ENCODE measurements at regions not wholly inside any gene's neighbourhood (a gene's known extent, or its start where the extent isn't known, plus 50 kb on each side); places are given as distances from the start of the nearest gene placed in this dataset.

DNA sequence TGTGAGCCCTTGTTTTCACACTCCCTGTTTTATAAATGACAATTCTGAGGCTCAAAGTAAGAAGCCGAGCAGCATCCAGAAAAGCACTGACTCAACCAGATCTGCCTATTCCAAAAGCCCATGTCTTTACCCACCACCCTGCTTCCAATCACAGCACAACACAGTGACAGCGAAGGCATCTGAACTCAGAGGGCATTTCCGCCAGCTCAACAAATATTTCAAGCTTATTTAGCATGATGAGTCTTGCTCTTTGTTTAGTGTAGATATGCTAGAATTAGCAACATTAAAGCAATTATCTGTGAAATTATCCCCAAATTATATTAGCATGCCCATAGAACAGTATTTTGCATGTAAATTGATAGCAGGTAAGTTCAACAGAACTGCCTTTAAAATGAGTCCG lies 359.1 kb upstream of the RAB6C start:
- no peak for DNase-seq (ENCODE audit: low read depth in 2 of 2)

DNA sequence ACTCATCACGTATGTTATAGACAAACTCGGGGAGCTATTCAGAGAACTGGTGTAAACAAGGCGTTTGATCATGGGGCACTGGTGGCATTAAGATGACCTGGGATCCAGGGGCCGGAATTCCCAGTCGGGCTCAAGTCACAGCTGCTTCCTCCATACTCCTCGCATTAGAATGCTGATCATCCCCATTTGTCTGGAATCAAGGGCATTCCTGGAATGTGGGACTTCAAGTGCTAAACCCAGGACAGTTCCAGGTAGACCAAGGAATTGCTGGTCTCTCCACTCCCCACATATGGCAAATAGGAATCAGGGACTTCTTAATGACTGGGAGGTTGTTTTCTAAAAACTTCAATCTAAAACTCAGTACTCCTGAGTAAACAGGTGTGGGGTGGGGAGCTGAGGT lies 355.7 kb upstream of the RAB6C start:
- DNase-seq (ENCODE audit: low read depth in 2 of 2) = no peak

DNA sequence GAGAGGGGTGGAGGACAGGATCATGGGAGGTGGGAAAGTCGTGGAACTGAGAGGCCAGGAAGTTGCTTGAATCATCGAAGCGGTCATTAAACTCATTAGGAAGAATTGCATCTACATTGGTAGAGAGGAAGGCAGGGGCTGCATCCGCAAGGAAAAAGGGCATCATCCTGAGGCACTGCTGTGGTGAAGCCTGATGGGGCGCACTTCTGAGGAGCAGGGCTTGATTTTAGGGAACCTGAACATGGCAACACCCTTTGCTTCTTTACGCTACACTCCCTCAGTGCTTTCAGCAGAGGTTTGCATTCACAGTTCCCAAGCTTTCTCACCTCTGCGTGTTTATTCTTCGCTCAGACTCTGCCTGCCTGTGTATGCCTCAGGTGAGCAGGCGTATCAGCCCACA lies 352.0 kb upstream of the RAB6C start:
- no peak for DNase-seq (ENCODE audit: low read depth in 2 of 2)

DNA sequence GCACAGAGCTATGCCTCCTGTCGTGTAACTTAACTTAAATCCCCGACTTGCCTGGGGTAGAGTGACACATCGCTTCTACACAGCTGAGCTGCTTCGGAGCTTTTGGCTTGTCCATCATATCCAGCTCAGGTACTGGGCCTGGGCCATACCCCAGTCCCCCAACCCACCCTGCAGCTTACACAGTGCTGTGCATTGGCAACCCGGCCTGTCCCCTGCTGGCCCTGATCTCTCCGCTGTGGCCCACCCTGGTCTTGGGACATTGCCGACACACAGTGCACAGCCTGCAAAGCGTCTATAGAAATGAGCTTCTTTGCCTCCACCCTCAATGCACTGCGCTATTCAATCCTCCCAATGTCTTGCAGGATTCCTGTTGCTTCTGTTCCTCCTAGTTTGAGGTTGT lies 342.8 kb upstream of the RAB6C start:
- no peak for DNase-seq (ENCODE audit: low read depth in 2 of 2)

DNA sequence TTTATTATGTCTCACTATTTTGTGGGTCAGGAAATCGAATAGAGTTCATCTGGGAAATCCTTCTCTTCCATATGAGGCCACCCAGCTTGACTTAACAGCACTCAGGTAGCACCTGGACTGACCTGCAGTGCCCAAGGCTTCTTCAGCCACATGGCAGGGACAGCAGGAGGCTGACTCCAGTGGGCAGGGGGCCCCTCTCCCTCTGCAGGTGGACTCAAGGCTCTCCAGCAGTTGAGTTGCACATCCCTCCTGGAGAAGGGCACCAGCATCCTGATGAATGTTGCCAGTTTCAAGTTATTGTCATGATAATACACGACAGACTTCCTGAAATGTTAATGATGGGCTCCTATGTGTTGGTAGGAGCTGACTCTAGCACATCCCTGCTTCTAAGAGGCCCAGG lies 338.1 kb upstream of the RAB6C start:
- DNase-seq (ENCODE audit: low read depth in 2 of 2) = no peak

DNA sequence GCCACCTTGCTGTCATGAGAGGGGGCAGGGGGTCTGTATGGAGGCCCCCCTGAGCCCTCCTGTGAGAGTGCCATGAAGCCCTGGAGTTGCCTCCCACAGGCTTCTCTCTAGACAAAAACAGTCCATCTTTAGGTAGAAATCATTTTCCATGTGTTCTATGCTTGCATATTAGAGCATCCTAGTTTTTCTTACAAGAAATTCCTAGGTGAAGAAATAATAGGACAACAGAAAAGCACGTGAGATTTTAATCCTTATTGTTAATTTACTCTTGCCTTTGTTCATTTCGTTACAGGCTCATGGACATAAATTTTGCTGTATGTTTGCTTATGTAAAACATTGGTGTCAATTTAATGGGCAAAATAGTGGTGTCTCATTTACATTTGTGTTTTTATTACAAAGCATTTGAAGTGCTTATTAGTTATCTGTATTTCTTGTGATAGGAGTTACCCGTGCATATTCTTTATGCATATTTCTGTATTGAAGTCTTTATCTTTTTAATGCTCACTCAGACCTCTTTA lies 336.9 kb upstream of the RAB6C start:
- DNase-seq (ENCODE audit: low read depth in 2 of 2) = no peak

DNA sequence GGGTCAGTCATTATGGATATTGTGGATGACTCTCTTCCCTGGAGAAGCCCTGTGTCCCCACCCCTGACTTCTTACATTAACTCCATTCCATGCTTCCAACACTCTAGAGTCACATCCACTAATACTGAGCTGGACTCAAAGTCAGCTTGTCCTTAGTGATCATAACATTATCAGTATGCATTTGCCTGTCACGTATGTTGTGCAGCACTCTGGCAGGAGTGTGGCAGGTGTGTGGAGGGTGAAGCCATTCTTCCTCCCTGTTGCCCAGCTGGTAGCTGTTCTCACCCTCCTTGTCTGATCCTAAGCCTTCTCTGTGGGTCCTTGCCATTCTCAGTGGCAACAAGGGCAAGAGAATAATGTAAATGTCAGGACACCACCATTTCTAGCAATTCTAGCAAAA lies 334.1 kb upstream of the RAB6C start:
- no peak for DNase-seq (ENCODE audit: low read depth in 2 of 2)

DNA sequence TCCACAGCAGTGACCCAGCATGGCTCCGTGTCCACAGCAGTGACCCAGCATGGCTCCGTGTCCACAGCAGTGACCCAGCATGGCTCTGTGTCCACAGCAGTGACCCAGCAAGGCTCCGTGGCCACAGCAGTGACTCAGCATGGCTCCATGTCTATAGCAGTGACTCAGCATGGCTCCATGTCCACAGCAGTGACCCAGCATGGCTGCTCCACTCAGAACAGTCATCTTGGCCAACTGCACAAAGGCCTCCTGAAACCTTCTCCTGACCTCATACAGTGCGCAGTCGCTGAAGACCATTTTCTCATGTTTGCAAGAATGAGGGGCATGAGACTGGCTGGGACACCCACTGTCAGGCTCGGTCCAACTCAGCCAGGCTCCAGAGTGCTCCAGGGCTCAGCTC lies 333.4 kb upstream of the RAB6C start:
- no peak for DNase-seq (ENCODE audit: low read depth in 2 of 2)

DNA sequence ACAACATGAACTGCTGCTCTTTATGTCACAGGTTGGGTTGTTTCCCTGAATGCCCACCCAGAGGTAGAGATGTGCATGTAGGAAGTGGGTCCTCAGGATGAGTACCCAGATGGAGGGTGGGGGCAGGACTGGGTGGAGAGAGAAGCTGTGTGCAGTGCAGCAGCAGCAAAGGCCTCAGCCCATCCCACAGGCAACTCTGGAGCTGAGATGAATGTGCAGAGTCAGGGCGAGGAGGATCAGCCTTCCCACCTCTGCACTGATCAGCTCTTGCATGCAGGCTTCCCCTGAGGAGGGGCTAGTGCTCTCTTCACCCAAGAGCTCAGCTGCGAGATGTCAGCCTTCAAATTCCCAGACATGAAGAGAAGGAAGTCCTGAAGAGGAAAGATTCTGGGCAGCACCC lies 326.2 kb upstream of the RAB6C start:
- DNase-seq (ENCODE audit: low read depth in 2 of 2) = no peak

DNA sequence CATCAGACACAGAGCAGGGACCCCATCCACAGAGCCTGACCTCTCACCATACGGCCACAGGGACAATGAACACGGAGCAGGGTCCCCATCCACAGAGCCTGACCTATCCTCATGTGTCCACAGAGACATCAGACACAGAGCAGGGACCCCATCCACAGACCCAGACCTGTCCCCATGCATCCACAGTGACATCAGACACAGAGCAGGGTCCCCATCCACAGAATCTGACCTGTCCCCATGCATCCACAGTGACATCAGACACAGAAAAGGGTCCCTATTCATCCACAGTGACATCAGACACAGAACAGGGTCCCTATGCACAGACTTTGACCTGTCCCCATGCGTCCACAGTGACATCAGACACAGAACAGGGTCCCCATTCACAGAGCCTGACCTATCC lies 325.1 kb upstream of the RAB6C start:
- no peak for DNase-seq (ENCODE audit: low read depth in 2 of 2)

DNA sequence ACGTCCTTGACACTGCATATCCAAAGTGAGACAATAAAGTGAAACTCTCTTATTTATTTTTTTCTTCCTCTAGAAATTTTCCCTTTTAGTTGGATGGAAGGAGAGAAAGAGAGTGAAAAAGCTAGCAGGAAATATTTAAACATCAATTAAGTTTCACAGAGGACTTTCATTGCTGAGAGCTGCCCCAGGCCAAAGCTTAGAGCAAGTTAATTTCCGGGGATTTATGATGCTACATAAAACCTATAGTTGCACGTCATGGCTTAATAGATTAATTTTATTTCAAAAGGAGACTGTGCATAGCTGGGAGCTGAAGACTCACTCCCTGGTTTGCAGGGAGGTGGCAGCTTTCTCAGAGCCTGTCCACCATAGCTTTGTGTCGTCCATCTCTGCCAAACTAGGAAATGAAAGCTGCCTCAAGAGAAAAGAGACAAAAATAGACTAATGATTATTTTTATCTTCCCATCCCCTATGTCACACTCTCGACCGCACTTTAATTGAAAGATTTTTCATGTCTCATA lies 323.3 kb upstream of the RAB6C start:
- no peak for DNase-seq (ENCODE audit: low read depth in 2 of 2)

DNA sequence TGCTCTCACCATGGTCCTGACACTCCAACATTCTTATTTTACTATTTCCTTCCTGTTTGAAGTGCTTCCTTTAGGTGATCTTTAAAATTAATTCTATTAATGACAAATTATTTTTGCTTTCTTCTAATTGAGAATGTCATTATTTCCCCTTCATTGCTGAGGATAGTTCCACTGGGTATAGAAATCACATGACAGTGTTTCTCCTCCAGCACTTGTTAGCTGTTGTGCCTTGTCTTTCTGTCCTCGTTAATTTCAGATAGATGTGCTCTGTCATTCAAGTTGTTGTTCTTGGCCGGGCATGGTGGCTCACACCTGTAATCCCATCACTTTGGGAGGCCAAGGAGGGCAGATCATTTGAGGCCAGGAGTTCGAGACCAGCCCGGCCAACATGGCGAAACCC lies 321.0 kb upstream of the RAB6C start:
- no peak for DNase-seq (ENCODE audit: low read depth in 2 of 2)

DNA sequence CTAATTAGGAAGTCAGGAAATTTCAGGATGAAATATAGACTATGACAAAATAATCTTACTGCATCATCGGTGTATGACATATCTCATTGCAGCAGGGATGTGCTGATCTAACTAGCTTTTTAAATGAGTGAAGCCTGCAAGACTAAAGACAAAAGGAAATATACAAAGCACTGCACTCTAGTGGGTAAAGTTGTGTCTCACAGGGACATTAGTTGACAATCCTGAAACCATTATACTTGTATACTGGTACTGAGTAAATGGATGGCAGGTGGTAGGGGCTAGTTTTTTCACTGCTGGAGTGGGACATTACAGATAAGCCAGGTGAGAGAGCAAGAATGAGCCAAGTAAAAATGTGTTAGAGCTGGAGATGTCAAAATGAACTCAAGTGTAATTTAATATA lies 317.5 kb upstream of the RAB6C start:
- no peak for DNase-seq (ENCODE audit: low read depth in 2 of 2)

DNA sequence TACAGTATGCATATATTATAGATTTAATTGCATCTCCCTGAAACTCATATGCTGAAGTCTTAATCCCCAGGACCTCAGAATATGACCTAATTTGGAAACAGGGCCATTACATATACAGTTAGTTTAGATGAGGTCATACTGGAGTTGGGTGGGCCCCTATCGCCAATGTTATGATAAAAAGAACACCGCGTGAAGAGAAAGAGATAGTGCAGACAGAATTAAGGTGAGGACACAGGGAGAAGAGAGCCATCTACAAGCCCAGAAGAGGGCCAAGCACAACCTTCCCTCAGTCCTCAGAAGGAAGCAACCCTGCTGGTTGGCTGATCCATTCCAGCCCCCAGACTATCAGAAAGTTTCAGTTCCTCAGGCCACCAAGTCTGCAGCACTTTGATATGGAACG lies 311.9 kb upstream of the RAB6C start:
- no peak for DNase-seq (ENCODE audit: low read depth in 2 of 2)

DNA sequence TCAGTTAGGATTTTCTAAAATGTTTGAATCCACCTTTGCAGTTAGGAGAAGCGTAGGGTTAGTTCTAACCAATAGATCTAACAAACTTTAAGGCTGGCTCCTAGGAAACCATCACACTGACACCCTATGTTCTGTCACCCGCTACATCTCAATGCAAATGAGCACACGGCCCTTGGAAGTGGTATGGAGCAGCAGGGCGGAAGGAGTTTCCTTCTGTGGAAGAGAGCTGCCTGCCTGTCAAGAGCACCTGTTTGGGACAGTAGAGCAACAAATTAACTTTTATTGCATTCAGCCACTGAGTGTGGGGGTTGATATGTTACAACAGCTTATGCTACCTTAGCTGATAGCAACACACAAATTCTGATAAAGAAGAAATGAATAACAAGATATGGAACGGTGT lies 306.9 kb upstream of the RAB6C start:
- no peak for DNase-seq (ENCODE audit: low read depth in 2 of 2)

DNA sequence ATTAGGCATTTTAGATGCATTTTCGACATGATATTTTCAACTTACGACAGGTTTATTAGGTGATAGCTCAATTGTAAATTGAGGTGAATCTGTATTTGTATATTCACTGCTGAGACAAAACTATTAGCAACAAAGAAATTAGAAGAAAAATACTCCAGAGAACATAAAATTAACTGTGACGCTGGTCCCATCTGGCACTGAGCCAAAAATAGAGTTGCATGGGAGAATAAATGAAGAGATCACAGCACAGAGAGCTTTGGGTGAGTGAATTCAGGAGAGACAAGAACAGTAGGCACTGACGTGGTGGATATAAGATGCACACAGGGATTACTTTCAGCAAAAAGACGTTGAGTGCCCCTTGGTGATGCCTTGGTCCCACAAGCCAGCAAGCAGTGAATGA lies 306.2 kb upstream of the RAB6C start:
- DNase-seq (ENCODE audit: low read depth in 2 of 2) = no peak

DNA sequence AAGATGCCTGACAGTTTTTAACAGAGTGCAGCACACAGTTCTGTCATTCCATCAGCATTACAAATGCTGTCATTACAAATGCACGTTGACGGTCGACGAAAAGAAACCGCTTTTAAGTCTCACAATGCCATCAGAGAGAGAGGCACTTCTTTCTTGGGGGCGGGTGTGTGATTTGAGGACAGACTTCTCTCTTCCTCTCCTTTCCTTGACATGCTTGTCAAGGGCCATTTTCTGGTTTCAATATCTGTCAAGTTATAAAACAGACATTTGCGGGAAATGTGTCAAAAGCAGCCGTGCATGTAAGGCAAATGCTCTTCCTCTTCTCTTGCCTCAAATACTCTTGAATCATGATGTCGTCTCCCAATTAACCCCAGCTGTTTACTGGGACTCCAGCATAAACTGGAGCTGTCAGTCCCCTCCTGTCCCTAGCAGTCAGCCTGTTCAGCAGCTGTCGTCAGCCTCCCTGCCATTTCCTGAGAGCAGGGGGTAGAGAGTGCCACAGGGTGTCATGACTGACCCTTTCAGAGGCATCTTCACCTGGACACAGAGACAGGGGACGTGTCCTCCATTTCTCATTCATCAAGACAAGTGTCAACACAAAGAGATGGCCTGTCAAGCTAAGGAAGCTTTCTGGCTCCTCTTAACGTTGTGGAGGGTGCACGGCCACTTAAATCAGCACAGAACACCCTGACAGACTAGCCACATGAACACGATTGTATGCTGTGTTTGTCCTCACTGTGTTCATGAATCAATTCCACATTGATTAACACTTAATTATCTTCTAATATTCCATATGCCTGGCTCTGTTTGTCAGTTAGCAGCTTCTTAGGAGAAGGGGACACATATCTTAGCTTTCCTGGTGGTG lies 305.4 kb upstream of the RAB6C start:
- DNase-seq (ENCODE audit: low read depth in 2 of 2) = no peak

DNA sequence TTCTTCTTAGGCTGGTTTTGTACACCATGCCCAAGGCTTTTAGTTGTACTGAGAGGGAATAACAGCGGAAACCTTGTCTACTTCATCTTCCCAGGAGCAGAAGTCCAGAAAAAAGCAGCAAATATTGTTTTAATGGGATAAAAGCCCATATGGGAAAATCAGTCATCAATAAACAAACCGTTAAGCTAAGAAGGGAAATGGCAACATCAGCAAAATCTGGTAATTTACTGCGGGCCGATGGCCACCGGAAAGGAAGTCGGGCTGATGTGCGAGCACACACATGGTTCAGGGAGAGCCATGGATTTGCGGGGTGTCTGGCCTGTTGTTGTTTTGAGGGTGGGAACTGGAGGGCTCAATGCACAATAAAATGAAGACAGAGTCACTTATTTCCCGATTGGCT lies 300.7 kb upstream of the RAB6C start:
- no peak for DNase-seq (ENCODE audit: low read depth in 2 of 2)

DNA sequence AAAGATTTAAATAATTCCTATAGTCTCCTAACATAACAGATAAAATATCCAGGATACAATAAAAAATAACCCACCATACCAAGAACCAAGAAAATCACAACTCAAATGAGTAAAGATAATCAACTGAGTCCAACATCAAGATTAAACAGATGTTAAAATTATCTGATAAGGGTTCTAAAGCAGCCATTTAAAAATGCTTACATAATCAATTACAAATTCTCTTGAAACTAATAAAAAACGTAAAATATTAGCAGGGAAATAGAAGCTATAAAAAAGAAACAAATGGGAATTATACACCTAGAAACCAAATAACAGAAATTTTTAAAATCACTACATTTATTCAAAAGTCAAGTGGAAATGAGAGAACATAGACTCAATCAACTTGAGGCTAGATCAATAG lies 297.7 kb upstream of the RAB6C start:
- no peak for DNase-seq (ENCODE audit: low read depth in 2 of 2)

DNA sequence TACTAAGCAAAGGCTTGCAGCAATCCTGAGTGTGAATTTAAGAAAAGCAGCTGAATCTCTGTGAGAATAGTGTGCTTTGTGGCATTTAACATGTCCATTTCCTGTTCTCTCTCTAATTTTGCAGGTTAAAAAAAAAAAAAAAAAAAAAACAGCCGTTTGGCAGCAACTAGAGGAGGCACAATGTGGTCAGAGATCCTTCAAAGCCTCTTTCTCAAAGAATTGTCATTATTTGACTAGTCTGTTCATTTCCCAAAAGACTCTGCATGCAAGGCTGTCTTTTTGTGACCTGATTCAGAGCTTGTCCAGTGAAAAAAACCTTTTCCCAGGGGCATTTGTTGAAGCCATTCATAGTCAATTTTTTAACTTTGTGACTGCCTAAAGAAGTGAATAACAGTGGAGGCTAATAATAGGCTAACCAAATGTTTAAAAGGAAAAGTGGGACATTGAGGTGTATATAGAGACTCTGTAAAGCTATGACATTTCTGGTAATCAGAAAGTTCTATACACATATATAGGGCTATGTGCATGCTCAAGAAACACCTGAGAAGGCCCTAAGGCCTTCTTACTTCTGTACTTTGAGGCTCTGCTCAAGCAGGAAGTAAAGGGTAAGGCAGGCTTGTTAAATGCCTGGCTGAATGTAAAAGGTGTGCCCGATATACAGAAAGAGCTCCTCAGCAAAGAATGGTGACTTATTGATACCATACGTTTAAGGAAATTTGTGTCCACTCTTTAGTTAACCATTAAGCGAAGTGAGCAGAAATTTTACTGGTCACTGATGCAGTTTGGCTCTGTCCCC lies 289.6 kb upstream of the RAB6C start:
- no peak for DNase-seq (ENCODE audit: low read depth in 2 of 2)

DNA sequence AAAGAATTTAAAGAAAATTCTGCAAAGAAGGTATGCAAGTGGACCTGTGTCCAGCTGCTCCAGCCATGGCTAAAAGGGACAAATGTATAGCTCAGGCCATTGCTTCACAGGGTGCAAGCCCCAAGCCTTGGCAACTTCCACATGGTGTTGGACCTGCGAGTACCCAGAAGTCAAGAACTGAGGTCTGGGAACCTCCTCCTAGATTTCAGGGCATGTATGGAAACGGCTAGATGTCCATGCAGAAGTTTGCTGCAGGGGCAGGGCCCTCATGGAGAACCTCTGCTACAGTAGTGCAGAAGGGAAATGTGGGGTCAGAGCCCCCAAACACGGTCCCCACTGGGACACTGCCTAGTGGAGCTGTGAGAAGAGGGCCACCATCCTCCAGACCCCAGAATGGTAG lies 284.0 kb upstream of the RAB6C start:
- DNase-seq (ENCODE audit: low read depth in 2 of 2) = no peak

DNA sequence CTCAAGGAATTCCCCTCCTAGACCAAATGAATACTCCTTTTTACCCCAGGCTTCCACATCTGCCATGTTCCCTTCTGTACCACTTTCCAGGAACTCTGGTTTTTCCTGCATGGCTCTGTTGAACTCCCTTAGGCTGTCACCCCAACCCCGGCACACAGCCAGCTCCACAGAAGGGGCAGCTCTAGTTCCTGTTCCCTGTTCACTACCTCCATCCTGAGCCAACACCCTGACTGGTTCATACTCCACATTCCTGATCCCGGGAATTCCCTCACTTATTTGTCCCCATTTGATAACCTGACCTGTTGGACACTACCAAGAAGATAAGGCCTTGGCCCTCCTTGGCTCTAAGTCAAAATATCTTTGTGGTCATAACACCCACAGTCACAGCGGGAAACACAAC lies 280.9 kb upstream of the RAB6C start:
- DNase-seq (ENCODE audit: low read depth in 2 of 2) = no peak

Data from stimulated activated CD8-positive, alpha-beta memory T cell treated with anti-CD3 and anti-CD28 coated beads, Interleukin-2, amount 100 ng/mL, for 1 hour (primary cell).